Liver (tissue), 8 donors: ENCODE measurements at regions not wholly inside any gene's neighbourhood (a gene's known extent, or its start where the extent isn't known, plus 50 kb on each side); places are given as distances from the start of the nearest gene placed in this dataset.

Experiments
- DNase-seq: peaks from one replicate; pipeline ENCODE4 v3.0.0-alpha.2; 2017; ENCODE audit warnings: low spot score
- H3K27ac ChIP-seq, 2 donors: one replicate each; pipeline ENCODE4 v1.7.0; 2013; ENCODE audit warnings: inconsistent platforms in 2 of 2, low read length in 2 of 2, control low read depth in 1 of 2, low read depth in 1 of 2, mild to moderate bottlenecking in 1 of 2
- H3K27me3 ChIP-seq, 4 donors: one replicate each; pipeline versions ENCODE4 v1.6.1 to v1.7.0; 2013; ENCODE audit warnings: low read length in 3 of 4, inconsistent platforms in 1 of 4, mild to moderate bottlenecking in 1 of 4, moderate library complexity in 1 of 4; ENCODE audit not compliant: control insufficient read depth in 4 of 4, insufficient read depth in 4 of 4
- H3K36me3 ChIP-seq, 4 donors: one replicate each; pipeline versions ENCODE4 v1.6.1 to v1.7.0; 2013; ENCODE audit warnings: low read length in 3 of 4, mild to moderate bottlenecking in 3 of 4, low read depth in 1 of 4, moderate library complexity in 1 of 4; ENCODE audit not compliant: control insufficient read depth in 4 of 4, insufficient read depth in 3 of 4
- H3K4me1 ChIP-seq, 4 donors: one replicate each; pipeline versions ENCODE4 v1.6.1 to v1.7.0; 2013; ENCODE audit warnings: low read length in 3 of 4, mild to moderate bottlenecking in 3 of 4, moderate library complexity in 1 of 4; ENCODE audit not compliant: control insufficient read depth in 4 of 4, insufficient read depth in 4 of 4
- H3K4me3 ChIP-seq, 3 donors: one replicate each; pipeline versions ENCODE4 v1.6.1 to v1.7.0; 2013; ENCODE audit warnings: low read length in 3 of 3, control low read depth in 1 of 3, low read depth in 1 of 3, mild to moderate bottlenecking in 1 of 3
- H3K9ac ChIP-seq, 2 donors: one replicate each; pipeline ENCODE4 v1.7.0; 2013; ENCODE audit warnings: low read length in 2 of 2, mild to moderate bottlenecking in 2 of 2, moderate library complexity in 2 of 2, control low read depth in 1 of 2, low read depth in 1 of 2
- H3K9me3 ChIP-seq, 4 donors: one replicate each; pipeline versions ENCODE4 v1.6.1 to v1.7.0; 2013; ENCODE audit warnings: low read length in 3 of 4; ENCODE audit not compliant: control insufficient read depth in 4 of 4
- ATF3 ChIP-seq: IDR thresholded peaks from 2 replicates; pipeline ENCODE4 v1.6.1; 2016; ENCODE audit warnings: antibody characterized with exemption
- CTCF ChIP-seq: fragments of 150-350 bp; IDR thresholded peaks from 2 replicates; pipeline ENCODE4 v1.5.1; 2017; ENCODE audit warnings: improper control_type of control experiment, low read depth, low read length; ENCODE audit not compliant: missing input control
- EGR1 ChIP-seq, 2 donors: IDR thresholded peaks; 2 replicates each; pipeline ENCODE4 v1.6.1; 2016 to 2018; ENCODE audit warnings: antibody characterized with exemption in 2 of 2, low read depth in 2 of 2
- FOXA1 ChIP-seq: IDR thresholded peaks from 2 replicates; pipeline ENCODE4 v1.6.1; 2016; ENCODE audit warnings: antibody characterized with exemption
- FOXA2 ChIP-seq: IDR thresholded peaks from 2 replicates; pipeline ENCODE4 v1.6.1; 2016; ENCODE audit warnings: antibody characterized with exemption
- GABPA ChIP-seq, 2 donors: IDR thresholded peaks in 1 of 2; conservative IDR thresholded peaks in 1 of 2; 2 replicates each; pipeline ENCODE4 v1.6.1; 2016; ENCODE audit warnings: antibody characterized with exemption in 2 of 2, mild to moderate bottlenecking in 1 of 2, moderate library complexity in 1 of 2
- MAX ChIP-seq: IDR thresholded peaks from 2 replicates; pipeline ENCODE4 v1.6.1; 2016; ENCODE audit warnings: antibody characterized with exemption
- REST ChIP-seq: IDR thresholded peaks from 2 replicates; pipeline ENCODE4 v1.6.1; 2016; ENCODE audit warnings: antibody characterized with exemption, mild to moderate bottlenecking
- RXRA ChIP-seq, 2 donors: IDR thresholded peaks; 2 replicates each; pipeline ENCODE4 v1.6.1; 2017 to 2018; ENCODE audit warnings: antibody characterized with exemption in 2 of 2, mild to moderate bottlenecking in 1 of 2
- SP1 ChIP-seq: IDR thresholded peaks from 2 replicates; pipeline ENCODE4 v1.6.1; 2018; ENCODE audit warnings: antibody characterized with exemption, mild to moderate bottlenecking
- TAF1 ChIP-seq: conservative IDR thresholded peaks from 2 replicates; pipeline ENCODE4 v1.6.1; 2016; ENCODE audit warnings: antibody characterized with exemption, mild to moderate bottlenecking
- YY1 ChIP-seq: IDR thresholded peaks from 2 replicates; pipeline ENCODE4 v1.6.1; 2016; ENCODE audit warnings: antibody characterized with exemption, mild to moderate bottlenecking
- ZBTB33 ChIP-seq: IDR thresholded peaks from 2 replicates; pipeline ENCODE4 v1.6.1; 2016; ENCODE audit warnings: antibody characterized with exemption
- WGBS: extraction: QIAGEN DNeasy Blood & Tissue Kit; methylation state at CpG from one replicate; pipeline ENCODE4 v1.1.7; 2013; 5-methylcytosine and 5-hydroxymethylcytosine counted together
- donor health status: healthy.
- donor health status: healthy.
- donor health status: healthy.
- donor health status: healthy.
- donor health status: healthy.

GRCh38 chr6:163724196-163724595 lies 309.7 kb downstream of the QKI start:
- peaks cover 0 to 4% (median 1%) of the 10 kb centered on the region in 4 donors for H3K4me1 ChIP-seq
- H3K4me3 ChIP-seq = no peak overlapping the region
- H3K27ac ChIP-seq = no peak overlapping the region
- TF ChIP-seq RXRA (IDR thresholded peaks at IDR 0.05) (no peak), FOXA2 (no peak), EGR1 (IDR thresholded peaks at IDR 0.05; ENCODE audit: low read depth in 2 of 2) (no peak), MAX (no peak), FOXA1 (no peak), SP1 (no peak), TAF1 (no peak), ZBTB33 (no peak), REST (no peak)
- 88% methylated on average over 8 of the region's 8 CpGs for WGBS
- no peak overlapping the region for H3K9ac ChIP-seq
- H3K36me3 ChIP-seq = no peaks in the 10 kb centered on the region
- DNase-seq = no peak
- H3K9me3 ChIP-seq = no peaks in the 10 kb centered on the region
- H3K27me3 ChIP-seq = no peaks in the 10 kb centered on the region

GRCh38 chr6:163723759-163724158 lies 309.2 kb downstream of the QKI start:
- Histone ChIP-seq H3K9me3 (no peaks in the 10 kb centered on the region), H3K9ac (no peak overlapping the region), H3K36me3 (no peaks in the 10 kb centered on the region), H3K27me3 (no peaks in the 10 kb centered on the region), H3K27ac (no peak overlapping the region), H3K4me1 (peaks cover 0 to 4% (median 1%) of the 10 kb centered on the region in 4 donors), H3K4me3 (no peak overlapping the region)
- no peak for TF ChIP-seq FOXA2
- TF ChIP-seq ZBTB33 = no peak
- TF ChIP-seq RXRA (IDR thresholded peaks at IDR 0.05) = no peak
- no peak for TF ChIP-seq ATF3
- TF ChIP-seq TAF1 = no peak
- TF ChIP-seq YY1 = no peak
- no peak for TF ChIP-seq GABPA (IDR thresholded peaks at IDR 0.05 in 1 of 2, conservative IDR thresholded peaks at IDR 0.05 in 1 of 2)
- no peak for TF ChIP-seq SP1
- no peak for TF ChIP-seq CTCF
- no peak for TF ChIP-seq MAX
- WGBS = 93% methylated on average over 8 of the region's 8 CpGs
- DNase-seq = no peak
